ENCODE measurements at regions not wholly inside any gene's neighbourhood (a gene's known extent, or its start where the extent isn't known, plus 50 kb on each side); places are given as distances from the start of the nearest gene placed in this dataset.

- no peak for TF ChIP-seq CTCF (IDR thresholded peaks at IDR 0.05; ENCODE audit: extremely low read depth, missing control alignments)
Observed at GRCh38 chr4:130689181-130689580, 1593.2 kb downstream of the C4orf33 start.

GRCh38 chr4:130698251-130698650 lies 1602.3 kb downstream of the C4orf33 start:
- no peak for TF ChIP-seq CTCF (IDR thresholded peaks at IDR 0.05; ENCODE audit: extremely low read depth, missing control alignments)
- no peak for DNase-seq (ENCODE audit: low spot score)

More at GRCh38 chr4:130689181-130689580, 1593.2 kb downstream of the C4orf33 start:
- no peak for DNase-seq (ENCODE audit: low spot score)

DNA sequence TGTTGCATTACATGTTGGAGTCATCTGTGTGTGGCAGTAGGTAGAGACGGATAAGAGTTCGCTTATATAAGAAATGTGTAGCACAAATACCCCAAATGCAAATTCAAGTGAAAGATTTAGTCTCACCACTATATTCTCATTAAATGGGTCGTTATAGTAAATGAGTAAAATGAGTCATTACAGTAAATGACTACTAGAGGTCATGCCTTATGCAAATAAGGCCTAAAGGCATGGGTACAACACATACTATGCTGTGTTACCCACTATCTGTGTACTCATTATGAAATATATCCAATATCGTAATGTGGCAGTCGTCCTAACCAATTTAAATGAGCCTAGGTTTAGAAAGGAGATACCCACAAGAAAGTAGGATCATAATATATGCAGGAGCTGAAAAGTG lies 1603.1 kb downstream of the C4orf33 start:
- TF ChIP-seq CTCF (IDR thresholded peaks at IDR 0.05; ENCODE audit: extremely low read depth, missing control alignments), result no peak
- no peak for DNase-seq (ENCODE audit: low spot score)

DNA sequence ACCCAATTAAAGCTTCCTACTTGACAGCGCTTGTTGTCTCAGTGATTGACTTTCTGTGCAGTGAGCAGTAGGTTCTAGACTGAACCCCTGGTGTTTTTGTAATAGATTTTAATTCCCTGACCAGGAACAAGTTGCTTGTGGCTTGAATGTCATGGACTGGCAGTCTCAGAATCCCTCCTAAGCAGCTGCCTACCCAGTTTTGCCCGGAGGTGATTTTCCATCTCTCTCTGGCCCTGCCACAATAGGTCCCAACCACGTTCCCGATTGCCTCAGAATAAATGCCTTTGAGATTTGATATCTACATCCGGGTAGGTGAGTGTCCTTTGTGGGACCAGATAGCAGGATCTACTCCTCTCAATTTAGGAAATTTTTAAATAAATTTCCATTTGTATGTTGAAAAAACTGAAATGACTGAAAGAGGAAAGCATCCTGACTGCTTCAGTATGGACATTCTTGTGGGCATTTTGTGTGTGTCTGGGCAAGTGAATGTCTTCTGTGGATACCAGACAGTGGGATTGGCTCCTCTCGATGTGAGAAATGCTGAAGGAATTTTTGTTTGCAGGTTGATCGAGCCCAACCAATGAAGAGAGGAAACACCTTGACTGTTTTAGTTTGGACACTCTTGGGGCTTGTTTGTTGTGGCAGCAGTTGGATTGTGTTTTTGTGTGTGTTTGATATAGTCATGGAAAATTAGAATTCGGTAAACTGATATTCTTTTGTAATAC lies 1607.4 kb downstream of the C4orf33 start:
- no peak for TF ChIP-seq CTCF (IDR thresholded peaks at IDR 0.05; ENCODE audit: extremely low read depth, missing control alignments)
- no peak for DNase-seq (ENCODE audit: low spot score)

- no peak for TF ChIP-seq CTCF (IDR thresholded peaks at IDR 0.05; ENCODE audit: extremely low read depth, missing control alignments)
- DNase-seq (ENCODE audit: low spot score), result no peak
Observed at GRCh38 chr4:130705023-130705422, 1609.1 kb downstream of the C4orf33 start.

DNA sequence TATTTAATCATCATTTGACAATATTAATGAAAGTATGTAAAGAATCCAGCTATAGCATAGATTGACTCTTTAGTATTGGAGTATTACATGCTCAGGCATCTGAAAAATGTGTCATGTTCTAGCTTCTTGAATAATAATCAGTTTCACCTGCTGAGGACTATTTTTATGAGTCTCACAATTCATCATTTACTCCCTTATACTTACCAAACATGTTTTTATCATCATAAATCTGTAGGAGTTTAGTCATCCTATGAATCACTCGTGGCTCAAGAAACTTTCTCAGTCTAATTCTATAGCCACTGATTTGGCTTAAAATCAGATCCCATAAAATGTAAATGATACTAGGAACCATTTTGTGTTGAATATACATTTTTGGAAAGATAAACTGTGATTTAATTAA lies 1616.1 kb downstream of the C4orf33 start:
- no peak for TF ChIP-seq CTCF (IDR thresholded peaks at IDR 0.05; ENCODE audit: extremely low read depth, missing control alignments)
- DNase-seq (ENCODE audit: low spot score), result no peak

DNA sequence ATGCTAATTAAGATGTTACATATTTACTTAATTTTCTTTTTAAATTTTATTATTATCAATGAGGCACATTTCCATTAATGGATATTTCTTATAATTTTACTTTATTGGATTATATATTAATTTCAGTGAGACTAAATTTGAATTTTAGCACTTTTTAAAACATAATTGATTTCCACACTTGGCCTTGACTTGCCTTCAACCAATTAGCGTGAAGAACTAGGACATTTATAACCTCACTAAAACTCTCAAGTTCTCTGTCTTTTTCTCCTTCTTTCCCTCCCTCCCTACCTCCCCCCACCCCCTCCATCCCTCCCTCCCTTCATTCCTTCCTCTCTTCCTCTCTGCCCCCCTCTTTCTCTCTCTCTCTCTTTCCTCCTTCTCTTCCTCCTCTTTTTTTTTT lies 1618.1 kb downstream of the C4orf33 start:
- no peak for DNase-seq (ENCODE audit: low spot score)
- no peak for TF ChIP-seq CTCF (IDR thresholded peaks at IDR 0.05; ENCODE audit: extremely low read depth, missing control alignments)

Data from GM20000 (cell line).